Fibroblast of peridontal ligament (primary cell): ENCODE measurements at regions not wholly inside any gene's neighbourhood (a gene's known extent, or its start where the extent isn't known, plus 50 kb on each side); places are given as distances from the start of the nearest gene placed in this dataset.
A peak's percentile ranks its signal among the peaks of the same experiment; 100 is the strongest.

Source experiments
- DNase-seq: peaks from one replicate; pipeline ENCODE4 v3.0.0-alpha.2; 2010; ENCODE audit errors: extremely low read depth

DNA sequence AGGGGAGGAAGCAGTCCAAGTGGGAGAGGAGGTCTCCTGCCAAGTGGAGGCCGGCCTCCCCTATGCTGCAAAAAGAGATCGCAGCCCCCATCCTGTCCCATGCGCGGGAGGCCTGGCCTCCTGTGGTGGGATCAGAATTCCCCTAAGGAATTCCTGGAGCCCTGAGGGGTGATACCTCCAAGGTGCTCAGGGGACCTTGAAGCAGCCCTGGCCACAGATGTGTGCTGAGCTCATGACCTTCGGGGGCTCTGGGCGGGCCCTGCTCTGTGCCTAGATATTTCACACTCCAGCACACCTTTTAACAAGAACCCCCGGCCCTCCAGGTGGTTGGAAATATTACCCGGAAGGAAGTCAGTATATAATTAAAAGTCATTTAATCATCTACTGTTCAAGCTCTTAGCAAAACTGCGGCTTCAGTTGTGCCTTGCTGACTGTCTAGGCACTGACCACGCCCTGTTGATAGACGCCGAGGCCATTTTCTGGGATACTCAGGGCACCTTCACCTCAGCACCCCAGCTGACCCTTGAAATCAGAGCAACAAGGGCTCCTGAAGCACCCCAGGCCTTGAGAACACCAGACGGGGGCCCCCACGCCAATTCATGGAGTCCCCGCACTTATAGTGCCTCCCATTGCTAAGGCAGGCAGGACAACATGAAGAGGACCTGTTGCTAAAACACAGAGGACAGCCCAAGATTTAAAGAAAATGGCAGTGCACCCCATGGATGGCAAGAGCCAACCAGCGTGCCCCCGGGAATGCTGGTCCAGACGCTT, 119.1 kb downstream of the NDUFA10 start:
- no peak for DNase-seq

DNA sequence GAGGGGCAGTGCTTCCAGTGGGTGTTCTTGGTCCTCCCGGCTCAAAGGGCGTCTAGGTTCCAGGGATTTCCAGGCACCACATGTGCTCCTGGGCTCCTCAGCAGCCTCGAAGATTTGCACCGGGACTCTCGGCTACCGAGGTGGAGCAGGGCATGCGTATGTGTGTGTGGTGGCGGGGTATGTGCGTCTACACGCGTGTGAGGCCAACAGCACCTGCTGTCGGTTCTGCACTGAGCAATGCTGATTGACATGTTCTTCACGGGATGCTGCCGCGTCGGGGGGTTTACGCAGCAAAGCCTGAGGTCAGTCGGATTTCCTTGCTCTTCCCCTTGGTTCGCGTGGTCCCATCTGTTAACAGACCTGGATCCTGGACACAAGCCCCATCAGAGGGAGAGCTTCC, 119.8 kb downstream of the NDUFA10 start:
- DNase-seq, result no peak

DNA sequence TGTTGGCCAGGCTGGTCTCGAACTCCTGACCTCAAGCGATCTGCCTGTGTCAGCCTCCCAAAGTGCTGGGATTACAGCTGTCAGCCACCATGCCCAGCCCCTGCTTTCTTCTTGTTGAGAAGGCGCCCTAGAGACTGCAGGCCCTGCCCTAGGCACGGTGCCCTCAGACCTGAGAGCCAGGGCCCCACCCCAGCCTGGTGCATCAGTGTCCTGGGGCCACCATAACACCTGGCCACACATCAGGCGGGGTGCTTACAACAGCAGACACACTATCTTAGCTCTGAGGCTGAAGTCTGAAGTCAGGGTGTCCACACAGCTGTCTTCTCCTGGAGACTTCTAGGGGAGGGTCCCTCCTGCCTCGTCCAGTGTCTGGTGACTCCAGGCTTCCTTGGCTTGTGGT, 120.6 kb downstream of the NDUFA10 start:
- DNase-seq, result no peak

DNA sequence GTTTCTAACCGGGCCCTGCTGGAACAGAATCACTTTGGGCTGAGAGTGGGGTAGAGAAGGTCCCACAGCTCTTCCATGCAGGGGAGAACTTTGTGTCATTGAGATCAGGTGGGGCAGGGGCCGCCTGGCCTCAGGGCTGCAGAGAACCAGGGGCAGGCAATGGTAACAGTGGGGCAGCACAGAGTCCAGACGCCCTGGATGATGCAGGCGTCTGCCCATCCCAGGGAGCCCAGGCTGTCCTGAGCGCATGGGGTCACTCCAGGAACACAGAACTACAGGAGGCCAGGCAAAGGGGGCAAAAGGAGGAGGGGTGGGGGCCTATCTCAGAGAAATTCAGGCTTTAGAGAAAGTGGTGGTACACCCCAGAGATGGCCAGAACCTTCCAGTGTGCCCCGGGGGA, 121.3 kb downstream of the NDUFA10 start:
- DNase-seq, result no peak

DNA sequence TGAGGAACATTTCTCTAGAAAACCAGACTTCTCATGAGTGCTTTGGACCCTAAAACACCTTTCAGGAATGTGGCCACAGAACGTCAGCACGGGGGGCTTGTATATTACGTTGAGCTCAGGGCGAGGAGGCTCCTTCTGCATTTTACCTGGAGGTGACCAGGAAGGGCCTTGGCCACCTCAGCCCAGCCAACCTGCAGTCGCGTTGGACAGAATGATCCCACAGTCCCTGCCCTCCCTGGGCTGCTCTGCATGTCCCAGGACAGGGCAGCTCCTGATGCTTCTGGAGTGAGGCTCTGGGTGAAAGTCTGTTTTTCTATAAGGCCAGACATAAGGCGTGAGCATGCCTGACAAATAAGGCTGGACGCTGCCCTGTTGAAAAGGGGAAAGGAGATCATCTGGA, 121.9 kb downstream of the NDUFA10 start:
- DNase-seq, result no peak

DNA sequence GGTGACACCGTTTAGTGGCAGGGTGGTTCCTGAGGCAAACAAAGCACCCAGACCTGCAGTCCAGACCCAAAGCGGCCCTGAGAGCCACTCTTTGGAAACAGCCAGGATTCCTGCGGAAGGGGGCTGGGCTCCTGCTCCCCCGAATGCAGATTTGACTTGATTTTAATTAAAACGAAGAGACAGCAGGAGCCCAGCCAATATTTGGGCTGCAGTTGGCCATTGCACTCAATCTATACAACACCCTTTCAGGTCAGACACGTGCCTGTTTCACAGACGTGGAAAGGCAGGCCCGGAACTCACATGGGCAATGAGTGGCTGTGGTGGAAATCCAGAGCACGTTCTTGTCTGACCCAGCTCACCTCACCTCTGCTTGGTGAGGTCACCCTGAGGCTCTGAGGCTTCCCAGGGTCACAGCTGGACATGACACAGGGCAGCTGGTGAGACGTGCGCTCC, 122.4 kb downstream of the NDUFA10 start:
- DNase-seq, result no peak

DNA sequence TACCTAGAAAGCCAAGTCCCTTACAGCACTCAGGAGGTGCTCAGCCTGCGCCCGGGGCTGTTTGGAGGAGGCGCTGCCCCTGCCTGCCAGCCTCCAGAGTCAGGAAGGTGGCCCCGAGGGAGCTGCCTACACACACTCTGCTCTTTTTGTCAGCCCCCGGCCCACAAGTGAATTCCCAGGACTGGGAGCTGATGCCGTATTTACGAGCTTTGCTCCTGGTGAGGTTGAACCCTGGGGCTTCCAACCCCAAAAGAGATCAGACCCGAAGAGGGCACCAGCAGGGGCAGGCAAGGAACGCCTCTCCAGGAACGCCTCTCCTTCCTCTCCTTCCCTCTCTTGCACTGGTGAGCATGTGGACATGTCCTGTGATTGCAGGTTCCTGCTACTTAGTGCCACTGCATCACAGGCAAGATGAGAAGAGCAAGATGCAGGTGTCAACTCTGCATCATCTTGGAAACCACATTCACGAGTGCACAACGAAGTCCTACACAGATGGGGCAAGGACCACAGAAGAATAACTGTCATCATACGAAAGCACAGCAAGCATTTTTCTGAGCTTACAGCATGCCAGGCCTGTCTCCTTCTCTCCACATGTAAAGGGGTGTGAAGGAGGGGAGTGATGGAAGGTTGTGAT, 126.7 kb downstream of the NDUFA10 start:
- no peak for DNase-seq

DNA sequence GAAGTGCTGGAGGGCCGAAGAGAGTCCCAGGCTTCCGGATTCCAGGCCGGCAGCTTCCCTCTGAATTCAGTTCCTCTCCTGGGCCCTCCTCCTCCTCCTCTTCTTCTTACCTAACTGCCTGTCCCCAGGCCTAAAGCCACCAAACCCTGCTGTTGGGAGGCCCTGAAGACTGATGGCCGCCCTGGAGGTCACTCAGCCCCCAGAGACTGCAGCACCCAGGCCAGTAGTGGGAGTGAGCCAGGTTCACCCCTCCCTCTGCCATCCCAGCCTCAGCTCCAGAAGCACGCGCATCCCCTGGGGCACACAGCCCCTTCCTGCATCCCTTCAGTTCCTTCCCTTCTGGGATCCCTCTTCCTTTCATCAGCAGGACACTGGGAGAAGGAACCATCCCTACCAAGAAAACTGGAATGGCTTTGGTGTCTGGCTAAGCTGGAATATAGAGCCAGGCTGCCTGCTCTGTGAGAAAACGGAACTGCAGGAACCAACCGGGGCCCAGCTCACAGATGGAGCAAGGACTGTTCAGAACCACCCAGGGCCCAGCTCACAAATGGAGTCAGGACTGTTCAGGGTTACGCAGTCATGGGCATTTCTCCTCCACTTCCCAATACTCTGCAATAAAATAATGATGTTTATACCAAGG, 127.4 kb downstream of the NDUFA10 start:
- no peak for DNase-seq

DNA sequence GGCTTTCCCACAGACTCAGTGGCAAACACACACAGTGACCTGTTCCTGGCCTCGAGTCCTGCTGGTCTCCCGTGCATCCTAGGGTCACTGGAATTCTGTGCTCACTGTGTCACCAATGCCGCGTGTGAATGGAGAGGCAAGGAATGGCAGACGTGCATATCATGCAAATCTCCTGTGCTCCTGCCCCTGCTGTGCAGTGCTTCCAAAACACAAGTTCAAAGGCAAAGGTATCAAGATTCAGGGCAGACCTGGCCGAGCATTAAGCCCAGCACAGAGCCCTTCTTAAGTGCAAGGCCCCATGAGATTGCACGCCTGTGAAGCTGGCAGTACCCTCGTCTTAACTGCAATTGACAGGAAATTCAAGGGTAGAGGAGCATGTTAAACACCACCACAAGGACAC, 129.1 kb downstream of the NDUFA10 start:
- DNase-seq, result no peak

DNA sequence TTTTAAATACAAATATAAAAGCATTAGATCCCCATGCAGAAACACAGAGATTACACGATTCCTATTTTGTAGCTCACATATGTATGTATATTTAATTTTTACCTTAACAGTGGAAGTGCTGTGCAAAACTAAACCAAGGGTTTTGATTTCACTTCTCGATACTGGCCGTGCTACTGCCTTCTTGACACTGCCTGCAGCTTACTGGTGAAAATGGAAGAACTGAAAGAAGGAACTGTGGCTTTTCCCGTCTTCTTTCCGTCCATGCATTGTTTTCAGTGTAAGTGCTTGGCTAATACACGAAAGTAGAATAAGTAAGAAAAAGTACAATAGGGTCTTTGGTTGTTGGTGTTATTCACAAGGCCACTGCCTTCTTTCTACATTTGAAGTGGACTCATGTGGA, 129.5 kb downstream of the NDUFA10 start:
- no peak for DNase-seq

DNA sequence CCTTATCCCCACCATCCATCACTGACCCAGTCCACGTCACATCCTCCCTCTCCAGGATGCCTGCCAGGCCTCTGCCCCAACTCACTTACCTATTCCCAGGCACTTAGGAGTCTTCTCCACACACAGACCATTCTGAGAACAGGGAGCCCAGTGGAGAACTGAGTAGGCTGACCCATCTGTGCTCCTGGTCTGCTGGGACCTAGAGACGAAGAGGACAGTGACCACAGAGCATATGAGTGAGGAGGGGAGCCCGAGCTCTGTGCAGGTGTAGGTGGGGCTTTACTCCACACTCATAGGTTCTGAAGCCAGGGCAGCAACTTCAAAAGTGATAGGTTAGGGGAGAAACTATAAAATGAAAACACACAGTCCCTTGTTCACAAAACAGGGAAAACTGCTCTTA, 130.0 kb downstream of the NDUFA10 start:
- no peak for DNase-seq

DNA sequence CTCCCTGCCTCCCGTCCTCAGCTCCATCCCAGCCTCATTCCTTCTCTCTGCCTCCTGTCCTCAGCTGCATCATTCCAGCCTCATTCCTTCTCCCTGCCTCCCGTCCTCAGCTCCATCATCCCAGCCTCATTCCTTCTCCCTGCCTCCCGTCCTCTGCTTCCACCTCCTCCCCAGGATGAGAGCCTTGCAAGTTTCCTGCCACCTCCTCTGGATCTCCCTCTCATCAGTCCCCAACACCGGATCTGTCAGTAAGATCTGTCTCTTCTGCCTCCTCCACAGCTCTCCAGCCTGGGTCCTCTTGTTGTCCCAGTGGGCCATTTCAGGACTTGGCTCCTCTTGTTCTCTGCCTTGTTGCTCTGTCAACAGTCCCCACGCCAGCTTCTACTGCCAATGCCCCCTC, 130.9 kb downstream of the NDUFA10 start:
- DNase-seq, result no peak

DNA sequence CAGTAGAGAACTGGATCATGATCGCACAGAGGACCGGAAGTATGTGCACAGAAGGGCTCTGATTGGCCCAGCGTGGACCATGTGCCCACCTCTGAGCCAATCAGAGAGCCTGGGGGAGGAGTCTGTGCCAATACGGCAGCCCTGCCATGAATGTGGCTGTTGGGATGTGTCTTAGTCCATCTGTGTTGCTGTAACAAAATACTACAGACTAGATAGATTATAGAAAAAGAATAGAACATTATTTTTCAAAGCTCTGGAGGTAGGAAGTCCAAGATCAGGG, 132.0 kb downstream of the NDUFA10 start:
- DNase-seq, result no peak

DNA sequence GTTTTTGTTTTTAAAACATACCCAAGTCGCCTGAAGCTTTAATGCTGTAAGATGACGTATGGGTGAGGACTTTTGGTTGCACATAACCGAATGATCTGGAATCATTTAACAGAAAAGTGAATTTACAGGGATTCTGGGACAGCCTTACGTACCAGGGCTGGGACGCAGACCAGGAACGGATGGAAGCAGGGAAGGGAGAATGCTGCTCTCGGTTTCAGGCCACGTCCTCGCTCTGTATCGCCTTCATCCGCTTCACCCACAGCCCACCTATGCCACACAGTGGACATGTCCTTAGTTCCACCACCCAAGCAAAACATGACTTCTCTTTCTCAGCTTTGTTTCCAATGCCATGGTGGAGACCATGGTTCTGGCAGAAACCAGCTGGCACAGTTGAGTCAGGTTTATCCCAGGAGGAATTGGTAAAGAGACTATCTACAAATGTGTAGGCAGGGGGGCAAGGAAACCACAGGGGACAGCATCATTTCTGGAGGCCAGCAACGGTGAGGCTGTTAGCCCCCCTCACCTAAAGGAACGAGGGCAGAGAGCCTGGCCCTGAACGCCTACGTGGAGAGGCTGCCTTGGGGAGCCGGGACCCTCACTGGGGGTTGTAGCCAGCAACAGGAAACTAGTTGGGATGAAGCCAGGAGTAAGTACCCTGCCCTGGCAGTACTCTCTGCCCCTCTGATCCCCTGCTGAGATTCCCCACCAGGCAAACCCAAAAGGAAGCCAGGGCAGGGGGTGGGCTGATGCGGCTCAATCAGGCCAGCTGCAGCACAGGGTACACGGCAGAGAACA, 132.5 kb downstream of the NDUFA10 start:
- no peak for DNase-seq

DNA sequence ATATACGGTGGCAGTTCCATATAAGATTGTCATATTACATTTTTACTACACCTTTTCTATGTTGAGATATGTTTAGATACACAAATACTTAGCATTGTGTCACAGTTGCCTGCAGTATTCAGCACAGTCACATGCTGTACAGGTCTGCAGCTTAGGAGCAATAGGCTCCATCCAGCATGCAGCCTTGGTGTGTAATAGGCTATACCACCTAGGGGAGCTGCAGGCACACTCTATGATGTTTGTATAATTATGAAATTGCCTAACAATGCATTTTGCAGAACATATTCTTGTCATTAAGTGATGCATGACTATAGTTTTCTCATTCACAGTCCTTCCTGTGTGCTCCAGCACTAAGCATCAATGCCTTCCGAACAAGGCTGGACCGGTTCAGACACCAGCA, 133.4 kb downstream of the NDUFA10 start:
- no peak for DNase-seq

DNA sequence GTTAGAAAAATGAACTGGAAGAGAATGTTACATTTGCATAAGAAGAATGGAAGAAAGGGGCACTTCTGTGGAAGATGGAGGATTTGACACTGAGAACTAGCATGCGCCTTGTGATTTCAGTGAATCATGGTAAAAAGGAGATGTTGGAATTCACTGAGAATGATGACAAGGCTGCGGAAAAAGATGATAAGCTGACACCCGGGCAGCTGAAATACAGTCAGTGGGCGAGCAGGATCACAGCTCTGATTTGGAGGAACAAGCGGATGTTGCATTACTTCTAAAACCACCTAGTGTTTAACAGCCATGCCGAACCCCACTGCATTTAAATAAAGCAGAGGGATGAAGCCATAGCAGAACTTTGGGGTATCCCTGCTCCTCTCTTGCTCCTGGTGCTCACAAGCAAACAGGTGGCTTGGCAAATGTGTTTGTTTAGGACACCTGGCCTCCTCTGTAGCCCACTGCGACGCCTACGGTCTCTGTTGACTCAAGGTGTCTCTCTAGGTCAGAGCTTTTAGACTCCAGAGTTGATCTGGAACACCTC, 134.9 kb downstream of the NDUFA10 start:
- DNase-seq, result no peak

DNA sequence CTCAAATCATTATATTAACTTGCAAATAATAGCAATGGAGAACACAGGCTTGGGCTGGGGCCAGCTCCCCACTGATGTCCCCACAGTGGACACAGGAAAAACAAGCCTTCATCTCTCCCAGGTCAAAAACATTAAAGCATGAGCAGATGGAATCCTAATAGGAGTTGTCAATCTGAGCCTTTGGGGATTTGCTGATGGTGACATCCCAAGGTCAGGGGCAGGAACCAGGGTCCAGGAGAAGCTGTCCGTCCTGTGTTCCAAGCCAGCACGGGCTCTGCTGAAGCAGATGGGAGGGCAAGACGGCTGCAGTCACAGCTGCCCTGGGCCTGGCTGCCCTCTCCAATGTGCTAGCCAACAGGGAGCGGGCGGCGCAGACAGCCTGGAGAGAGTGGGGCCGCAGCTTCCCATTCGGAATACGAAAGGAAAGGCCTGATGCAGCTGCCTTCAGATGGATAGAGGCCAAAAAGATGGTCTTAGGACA, 135.5 kb downstream of the NDUFA10 start:
- DNase-seq, result no peak

DNA sequence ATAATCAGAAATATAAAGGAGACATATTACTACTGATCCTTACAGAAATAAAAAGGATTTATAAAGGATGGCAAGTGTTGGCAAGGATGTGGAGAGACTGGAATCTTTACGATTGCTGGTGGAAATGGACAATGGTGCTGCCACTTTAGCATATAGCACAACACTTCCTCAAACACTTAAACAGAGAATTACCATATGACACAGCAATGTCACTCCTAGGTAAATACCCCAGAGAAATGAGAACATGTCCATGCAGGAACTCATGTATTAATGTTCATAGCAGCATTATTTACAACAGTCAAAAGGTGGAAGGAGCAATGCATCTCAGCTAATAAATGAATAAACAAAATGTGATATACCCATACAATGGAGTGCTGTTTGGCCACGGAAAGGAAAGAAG, 137.5 kb downstream of the NDUFA10 start:
- no peak for DNase-seq

DNA sequence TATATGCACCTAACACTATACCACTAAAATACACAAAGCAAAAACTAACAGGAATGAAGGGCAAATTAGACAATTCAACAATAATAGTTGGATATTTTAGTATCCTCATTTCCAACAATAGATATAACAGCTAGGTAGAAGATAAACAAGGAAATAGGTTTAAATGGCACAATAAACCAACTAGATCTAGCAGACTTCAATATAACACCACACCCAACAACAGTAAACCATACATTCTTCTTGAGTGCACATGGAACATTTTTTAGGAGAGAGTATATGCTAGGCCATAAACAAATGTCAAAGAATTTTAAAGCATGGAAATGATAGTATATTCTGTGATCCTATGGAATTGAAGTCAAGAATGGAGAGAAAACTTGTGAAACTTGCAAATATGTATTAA, 138.4 kb downstream of the NDUFA10 start:
- no peak for DNase-seq

DNA sequence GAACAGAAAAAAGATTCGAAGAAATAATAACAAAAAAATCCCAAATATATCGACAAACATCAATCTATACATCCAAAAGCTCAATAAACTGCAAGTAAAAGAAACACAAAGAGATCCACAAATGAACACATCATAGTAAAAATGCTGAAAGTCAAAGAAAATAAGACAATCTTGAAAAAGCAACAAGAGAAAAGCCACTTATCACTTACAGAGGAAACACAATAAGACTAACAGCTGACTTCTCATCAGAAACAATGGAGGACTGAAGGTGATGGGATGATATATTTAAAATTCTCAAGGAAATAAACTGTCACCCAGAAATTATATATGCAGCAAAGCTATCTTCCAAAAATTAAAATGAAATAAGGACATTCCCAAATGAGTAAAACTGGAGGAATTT, 140.3 kb downstream of the NDUFA10 start:
- peak; percentile 1 for DNase-seq

DNA sequence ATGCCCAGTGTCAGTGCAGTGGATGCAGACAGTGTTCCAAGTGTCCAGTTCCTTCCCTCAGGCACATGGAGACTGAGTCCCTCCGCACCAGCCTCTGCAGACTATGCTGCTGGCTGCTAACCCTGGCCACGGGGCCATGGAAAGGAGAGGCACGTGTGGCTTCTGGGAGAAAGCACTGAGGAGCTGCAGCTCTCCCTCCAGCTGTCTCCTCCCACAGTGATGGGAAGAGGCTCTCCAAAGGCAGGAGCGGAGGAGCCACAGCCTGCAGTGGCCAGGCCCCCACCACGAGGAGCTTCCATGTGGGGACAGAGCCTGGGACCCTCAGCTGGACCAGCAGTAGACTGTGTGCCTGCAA, 141.1 kb downstream of the NDUFA10 start:
- no peak for DNase-seq

DNA sequence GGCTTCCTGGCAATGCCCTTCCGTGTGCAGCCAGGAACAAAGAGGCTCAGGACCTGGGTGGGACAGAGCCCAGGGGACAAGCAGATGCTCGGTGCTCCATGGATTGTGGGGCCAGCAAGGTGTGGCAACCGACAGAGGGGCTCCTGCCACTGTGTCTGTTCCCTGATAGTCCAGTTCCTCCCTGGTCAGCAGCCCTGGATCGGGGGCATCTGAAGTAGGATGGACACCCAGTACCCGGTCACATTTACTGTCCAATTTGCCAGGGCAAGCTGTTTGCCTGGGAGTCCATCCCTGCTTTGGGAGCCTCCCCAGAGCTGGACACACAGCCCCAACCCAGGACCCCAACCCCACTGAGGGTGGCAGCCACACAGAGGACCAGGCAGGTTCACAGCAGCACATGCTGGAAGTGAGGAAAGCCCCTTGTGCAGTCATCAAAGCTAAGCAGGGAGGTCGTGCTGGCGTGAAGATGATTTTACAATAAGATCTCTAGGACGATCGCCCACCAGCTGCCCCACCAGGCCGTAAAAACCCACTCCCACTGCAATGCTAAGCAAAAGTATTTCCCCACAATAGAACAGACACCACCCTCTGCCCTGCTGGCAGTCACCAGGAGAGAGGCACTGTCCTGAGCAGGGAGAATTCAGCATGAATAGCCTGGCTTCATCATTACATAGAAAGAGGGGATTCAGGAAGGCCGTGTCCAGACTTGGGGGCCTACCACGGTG, 141.7 kb downstream of the NDUFA10 start:
- no peak for DNase-seq
